Activated naive CD8-positive, alpha-beta T cell treated with anti-CD3 and anti-CD28 coated beads, Interleukin-2, amount 10 ng/mL, durations not matched to agents 7 days and 5 days (primary cell): ENCODE measurements at regions not wholly inside any gene's neighbourhood (a gene's known extent, or its start where the extent isn't known, plus 50 kb on each side); places are given as distances from the start of the nearest gene placed in this dataset.

Experiments used
- ATAC-seq: fragments of 150-1000 bp; cut with Tn5 transposase; one replicate; pipeline ENCODE4 v1.10.0; 2021; ENCODE audit warnings: low read depth, moderate library complexity
- POLR2A ChIA-PET: fragments of 350-600 bp; sonication (Branson Sonifier 250); formaldehyde crosslinking; loops from one replicate; lab custom pipeline; 2021; ENCODE audit warnings: antibody characterized with exemption; lab: Charles Lee
- DNase-seq: peaks from one replicate; pipeline ENCODE4 v3.0.0; 2021
- H3K27ac Mint-ChIP-seq: one replicate; pipeline ENCODE4 v1.8.0; 2022; ENCODE audit warnings: mild to moderate bottlenecking, mixed read lengths
- H3K27me3 Mint-ChIP-seq: one replicate; pipeline ENCODE4 v1.8.0; 2022; ENCODE audit warnings: mild to moderate bottlenecking, moderate library complexity, mixed read lengths
- H3K36me3 Mint-ChIP-seq: one replicate; pipeline ENCODE4 v1.8.0; 2021; ENCODE audit warnings: mild to moderate bottlenecking, mixed read lengths
- H3K4me1 Mint-ChIP-seq: one replicate; pipeline ENCODE4 v1.8.0; 2021; ENCODE audit warnings: mixed read lengths
- H3K4me3 Mint-ChIP-seq: one replicate; pipeline ENCODE4 v1.8.0; 2022; ENCODE audit warnings: mild to moderate bottlenecking, moderate library complexity, mixed read lengths
- H3K9me3 Mint-ChIP-seq: one replicate; pipeline ENCODE4 v1.8.0; 2021; ENCODE audit warnings: mixed read lengths

DNA sequence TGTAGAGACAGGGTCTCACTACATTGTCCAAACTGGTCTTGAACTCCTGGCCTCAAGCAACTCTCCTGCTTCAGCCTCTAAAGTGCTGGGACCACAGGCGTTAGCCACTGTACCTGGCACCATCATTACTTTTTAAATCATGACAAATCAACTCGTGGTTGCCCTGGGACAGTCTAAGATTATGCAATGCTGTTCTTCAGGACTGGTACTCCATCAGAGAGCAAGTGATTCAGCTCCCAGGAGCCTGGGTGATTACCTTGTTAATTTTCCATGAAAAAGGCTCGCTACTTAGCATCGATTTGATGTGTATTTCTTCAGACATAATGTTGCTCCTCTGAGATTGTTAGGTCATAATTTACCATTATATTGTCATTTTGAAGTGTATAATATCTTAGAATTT is 158.9 kb upstream of the STEAP4 start:
- Mint-ChIP-seq H3K36me3 (no peaks in the 10 kb centered on the region), H3K9me3 (no peaks in the 10 kb centered on the region), H3K27me3 (peaks cover 2% of the 10 kb centered on the region), H3K27ac (no peak overlapping the region), H3K4me1 (no peaks in the 10 kb centered on the region), H3K4me3 (no peak overlapping the region)
- ATAC-seq (no peak), DNase-seq (no peak)
- POLR2A ChIA-PET, result no interaction called here

DNA sequence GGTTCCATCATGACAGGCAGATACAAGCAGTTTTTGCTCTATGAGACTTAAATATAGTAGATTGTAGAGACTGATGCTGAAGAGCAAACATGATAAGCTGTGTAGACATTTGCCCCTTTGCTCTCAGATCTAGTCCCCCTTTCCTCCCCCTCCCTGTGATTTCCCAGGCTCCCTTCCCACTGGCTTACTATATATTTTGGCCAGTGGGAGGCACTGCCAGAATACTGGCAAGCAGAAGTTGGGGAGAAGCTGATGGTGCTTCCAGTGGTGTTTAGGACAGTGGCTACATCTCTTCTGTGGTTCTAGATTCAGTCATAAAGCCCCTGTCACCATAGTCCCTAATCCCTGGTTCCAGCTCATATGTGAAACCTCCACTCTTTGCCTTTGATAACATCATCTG is 156.1 kb upstream of the STEAP4 start:
- POLR2A ChIA-PET, result no interaction called here
- H3K9me3 Mint-ChIP-seq, result no peaks in the 10 kb centered on the region
- no peak overlapping the region for H3K27ac Mint-ChIP-seq
- H3K4me1 Mint-ChIP-seq, result no peaks in the 10 kb centered on the region
- no peak overlapping the region for H3K4me3 Mint-ChIP-seq
- DNase-seq (no peak), ATAC-seq (no peak)
- no peaks in the 10 kb centered on the region for H3K36me3 Mint-ChIP-seq
- peaks cover 2% of the 10 kb centered on the region for H3K27me3 Mint-ChIP-seq

DNA sequence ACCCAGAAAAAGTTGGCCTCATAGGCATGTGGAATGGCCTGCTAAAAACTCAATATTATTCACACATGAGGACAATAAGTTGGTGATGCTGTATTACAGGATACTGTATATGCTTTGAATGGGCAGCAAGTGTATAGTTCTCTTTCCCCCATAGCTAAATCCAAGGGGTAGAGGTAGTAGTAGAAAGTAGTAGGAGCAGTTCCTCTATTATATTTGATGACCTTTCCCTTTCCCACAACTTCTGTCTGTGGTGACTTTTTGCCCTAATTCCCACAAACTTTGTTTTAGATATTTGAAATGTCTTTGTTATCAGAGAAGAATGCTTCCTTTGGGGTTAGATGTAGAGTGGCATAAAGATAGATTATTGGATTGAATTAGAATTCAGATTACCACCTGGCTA is 154.0 kb upstream of the STEAP4 start:
- no peaks in the 10 kb centered on the region for H3K4me1 Mint-ChIP-seq

DNA sequence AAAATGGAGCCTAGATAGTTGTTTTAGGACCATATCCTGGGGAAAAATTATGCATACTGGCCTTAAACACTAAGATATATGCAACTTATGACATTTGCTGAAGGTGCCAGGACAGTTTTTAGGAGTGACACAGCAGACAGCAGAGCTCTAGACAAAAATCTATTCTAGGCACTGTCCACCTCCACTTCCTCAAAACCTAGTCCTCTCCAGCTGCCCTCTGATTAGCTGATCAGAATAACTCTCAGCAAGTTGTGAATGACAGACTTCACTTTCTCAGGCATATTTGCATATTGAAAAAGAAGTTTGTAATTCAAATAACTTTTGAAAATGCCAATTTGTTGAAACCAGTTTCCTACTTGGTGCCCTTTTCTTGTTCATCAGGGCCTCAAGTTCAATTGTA is 152.3 kb upstream of the STEAP4 start:
- no peak for ATAC-seq
- Mint-ChIP-seq H3K4me1 (no peaks in the 10 kb centered on the region), H3K27ac (no peak overlapping the region), H3K4me3 (no peak overlapping the region), H3K27me3 (peaks cover 2% of the 10 kb centered on the region), H3K9me3 (no peaks in the 10 kb centered on the region), H3K36me3 (no peaks in the 10 kb centered on the region)
- DNase-seq, result no peak
- POLR2A ChIA-PET, result no interaction called here

More for the DNA sequence above, 154.0 kb upstream of the STEAP4 start:
- peaks cover 2% of the 10 kb centered on the region for H3K27me3 Mint-ChIP-seq
- no peak for ATAC-seq
- DNase-seq, result no peak
- POLR2A ChIA-PET, result no interaction called here
- H3K27ac Mint-ChIP-seq, result no peak overlapping the region
- no peak overlapping the region for H3K4me3 Mint-ChIP-seq
- no peaks in the 10 kb centered on the region for H3K36me3 Mint-ChIP-seq
- H3K9me3 Mint-ChIP-seq, result no peaks in the 10 kb centered on the region

DNA sequence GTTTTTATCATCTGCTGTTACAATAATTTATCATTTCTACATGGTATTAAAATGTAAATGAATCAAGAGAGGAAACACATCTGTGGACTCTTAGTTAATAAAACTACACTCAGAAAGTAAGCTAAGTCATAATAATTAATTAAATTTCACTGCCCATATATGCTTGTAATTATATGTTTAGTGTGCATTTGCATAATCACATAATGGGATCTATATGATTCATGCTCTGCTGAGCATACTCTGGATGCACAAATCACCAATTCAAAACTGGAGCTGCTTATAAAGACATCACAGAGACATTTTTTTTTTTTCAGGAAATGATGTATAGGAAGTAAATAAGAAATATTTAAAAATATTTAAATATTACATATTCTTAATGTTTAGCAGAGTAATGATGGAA is 151.6 kb upstream of the STEAP4 start:
- DNase-seq, result no peak
- Mint-ChIP-seq H3K9me3 (no peaks in the 10 kb centered on the region), H3K4me1 (no peaks in the 10 kb centered on the region), H3K27me3 (peaks cover 2% of the 10 kb centered on the region), H3K36me3 (no peaks in the 10 kb centered on the region), H3K27ac (no peak overlapping the region), H3K4me3 (no peak overlapping the region)
- POLR2A ChIA-PET, result no interaction called here
- ATAC-seq, result no peak

DNA sequence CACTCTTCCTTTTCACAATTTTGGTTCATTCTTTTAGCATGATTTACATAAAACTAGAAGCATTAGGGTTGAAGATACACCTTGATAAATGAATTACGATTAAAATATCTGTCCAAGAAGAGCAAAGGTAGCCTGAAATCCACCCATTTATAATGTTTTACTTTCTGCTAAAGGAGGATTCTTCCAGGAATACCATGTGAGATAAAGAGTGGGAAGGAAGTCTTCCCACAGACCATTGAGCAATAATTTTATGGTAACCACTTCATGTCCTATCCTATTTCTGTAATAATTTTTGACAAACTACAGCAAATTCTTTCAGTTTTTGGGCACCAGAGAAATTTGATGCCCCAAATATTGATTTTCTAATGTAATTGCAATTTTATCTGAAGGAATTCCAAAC is 150.6 kb upstream of the STEAP4 start:
- peaks cover 2% of the 10 kb centered on the region for H3K27me3 Mint-ChIP-seq
- no peak for DNase-seq
- H3K4me1 Mint-ChIP-seq, result no peaks in the 10 kb centered on the region
- no peak overlapping the region for H3K27ac Mint-ChIP-seq
- no peak for ATAC-seq
- H3K4me3 Mint-ChIP-seq, result no peak overlapping the region
- no peaks in the 10 kb centered on the region for H3K9me3 Mint-ChIP-seq
- POLR2A ChIA-PET, result no interaction called here
- H3K36me3 Mint-ChIP-seq, result no peaks in the 10 kb centered on the region

DNA sequence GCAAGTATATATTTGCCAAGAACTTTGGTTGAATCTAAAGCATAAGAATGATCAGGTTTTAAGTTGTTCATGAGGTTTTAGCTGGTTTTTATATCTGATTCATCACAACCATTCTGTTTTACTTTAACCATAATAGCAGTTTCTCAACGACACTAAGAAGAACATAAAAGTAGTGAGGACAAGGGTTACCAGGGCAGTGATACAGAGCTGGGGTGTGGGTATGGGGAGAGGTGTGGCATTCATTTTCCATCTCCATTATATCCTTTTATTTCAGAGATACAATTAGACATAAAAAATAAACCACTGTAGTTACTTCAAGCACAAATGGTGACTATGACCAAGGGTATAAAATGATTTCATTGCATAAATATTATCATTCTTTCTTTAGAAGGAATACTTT is 149.8 kb upstream of the STEAP4 start:
- no peak for ATAC-seq
- POLR2A ChIA-PET, result no interaction called here
- Mint-ChIP-seq H3K27ac (no peak overlapping the region), H3K9me3 (no peaks in the 10 kb centered on the region), H3K27me3 (peaks cover 2% of the 10 kb centered on the region), H3K4me3 (no peak overlapping the region), H3K36me3 (no peaks in the 10 kb centered on the region), H3K4me1 (no peaks in the 10 kb centered on the region)
- DNase-seq, result no peak

DNA sequence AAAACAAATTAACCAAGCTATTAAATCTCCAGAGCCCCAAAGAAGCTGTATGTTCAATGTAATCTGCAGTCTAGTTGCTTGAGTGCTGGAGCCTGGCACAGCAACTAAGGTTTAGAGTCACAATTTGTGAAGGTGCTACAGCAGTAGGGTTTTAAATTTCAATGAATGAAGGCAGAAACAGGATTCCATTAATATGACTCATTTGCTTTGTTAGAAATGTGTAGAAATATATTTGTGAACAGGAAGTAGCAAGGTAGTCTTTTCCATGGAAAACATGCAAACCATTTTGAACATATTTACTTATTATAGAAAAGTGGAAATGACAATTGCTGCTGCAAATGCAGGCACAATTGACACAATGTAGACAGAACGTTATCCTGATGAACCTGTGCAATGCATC is 149.0 kb upstream of the STEAP4 start:
- POLR2A ChIA-PET, result no interaction called here
- ATAC-seq (no peak), DNase-seq (no peak)
- Mint-ChIP-seq H3K4me1 (no peaks in the 10 kb centered on the region), H3K27me3 (no peaks in the 10 kb centered on the region), H3K27ac (no peak overlapping the region), H3K36me3 (no peaks in the 10 kb centered on the region), H3K9me3 (no peaks in the 10 kb centered on the region), H3K4me3 (no peak overlapping the region)

DNA sequence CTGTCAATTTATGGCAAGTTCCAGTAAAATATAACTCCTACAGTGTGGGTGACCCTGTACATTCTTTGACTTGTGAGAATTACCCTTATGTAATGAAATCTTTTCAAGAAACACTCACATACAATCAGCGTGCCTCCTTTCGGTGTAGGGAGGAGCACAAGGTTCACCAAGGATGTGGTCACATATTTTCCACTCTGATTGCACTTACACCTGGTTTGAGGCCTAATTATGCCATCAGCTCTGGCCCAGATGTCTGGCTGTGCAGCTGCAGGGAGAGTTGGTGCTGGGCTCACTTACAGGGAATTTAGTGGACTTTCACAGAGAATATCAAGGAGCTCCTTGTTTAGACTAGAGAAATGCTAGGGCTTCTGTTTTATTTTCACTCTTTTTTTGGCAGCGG is 146.0 kb upstream of the STEAP4 start:
- POLR2A ChIA-PET, result no interaction called here
- Mint-ChIP-seq H3K9me3 (no peaks in the 10 kb centered on the region), H3K27ac (no peak overlapping the region), H3K4me3 (no peak overlapping the region), H3K36me3 (no peaks in the 10 kb centered on the region), H3K27me3 (no peaks in the 10 kb centered on the region), H3K4me1 (no peaks in the 10 kb centered on the region)
- no peak for DNase-seq
- ATAC-seq, result no peak

DNA sequence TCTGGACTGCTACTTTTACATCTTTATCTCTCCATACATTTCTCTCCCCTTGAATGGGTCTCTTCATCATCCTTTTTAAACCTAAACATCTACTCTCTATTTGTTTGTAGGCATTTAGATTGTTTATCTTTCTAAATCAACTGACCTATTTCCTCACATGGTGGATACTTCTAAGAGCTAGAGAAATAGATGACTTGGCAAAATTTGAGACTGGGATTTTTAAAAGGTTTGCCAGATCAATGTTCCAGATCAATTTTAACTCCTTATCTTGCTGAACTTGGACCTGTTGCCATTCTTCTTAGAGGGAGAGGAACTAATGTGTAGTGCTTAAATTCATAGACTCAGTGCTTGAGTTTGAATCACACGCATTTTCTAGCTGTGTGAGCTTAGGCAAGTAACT is 144.2 kb upstream of the STEAP4 start:
- no peaks in the 10 kb centered on the region for H3K9me3 Mint-ChIP-seq
- POLR2A ChIA-PET, result no interaction called here
- H3K4me1 Mint-ChIP-seq, result no peaks in the 10 kb centered on the region
- no peak overlapping the region for H3K27ac Mint-ChIP-seq
- ATAC-seq, result no peak
- no peak overlapping the region for H3K4me3 Mint-ChIP-seq
- no peaks in the 10 kb centered on the region for H3K36me3 Mint-ChIP-seq
- no peaks in the 10 kb centered on the region for H3K27me3 Mint-ChIP-seq
- DNase-seq, result no peak

DNA sequence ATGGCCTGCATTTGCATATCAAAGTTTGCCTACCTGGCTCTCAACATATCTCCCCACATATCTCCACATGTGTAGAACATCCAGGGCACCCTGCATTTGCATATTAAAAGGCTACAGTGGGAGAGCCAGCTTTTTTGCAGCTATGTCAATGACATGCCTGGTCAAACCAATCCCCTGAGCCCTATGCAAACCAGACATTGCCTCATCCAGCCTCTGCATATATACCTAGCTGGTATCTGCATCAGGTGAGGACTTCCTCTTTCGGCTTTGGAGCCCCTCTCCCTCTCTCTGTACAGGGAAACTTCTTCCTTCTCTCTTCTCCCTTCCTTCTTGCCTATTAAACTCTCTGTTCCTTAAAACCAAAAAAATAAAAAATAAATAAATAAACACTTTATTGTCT is 142.7 kb upstream of the STEAP4 start:
- H3K9me3 Mint-ChIP-seq, result no peaks in the 10 kb centered on the region
- no peak overlapping the region for H3K4me3 Mint-ChIP-seq
- no peaks in the 10 kb centered on the region for H3K27me3 Mint-ChIP-seq
- POLR2A ChIA-PET, result no interaction called here
- H3K27ac Mint-ChIP-seq, result no peak overlapping the region
- no peaks in the 10 kb centered on the region for H3K4me1 Mint-ChIP-seq
- no peaks in the 10 kb centered on the region for H3K36me3 Mint-ChIP-seq
- ATAC-seq (no peak), DNase-seq (no peak)

DNA sequence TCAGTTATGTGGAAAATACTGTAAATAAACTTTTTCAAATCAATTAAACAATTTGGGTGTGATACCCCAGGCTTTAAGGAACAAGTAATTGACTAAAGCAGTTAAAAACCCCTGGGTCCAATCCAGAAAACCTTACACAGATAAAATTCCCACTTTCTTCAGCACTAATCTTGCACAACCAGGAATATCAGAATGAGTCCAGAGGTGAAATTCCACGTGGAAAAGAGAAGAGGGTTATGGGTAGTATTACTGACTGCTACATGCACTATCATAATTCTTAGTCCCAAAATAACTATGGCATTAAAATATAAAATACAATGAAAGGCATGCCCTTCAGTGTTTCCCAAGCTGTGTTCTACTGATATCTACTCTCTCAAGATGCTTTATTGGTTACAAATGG is 135.7 kb upstream of the STEAP4 start:
- H3K27me3 Mint-ChIP-seq, result peaks cover 2% of the 10 kb centered on the region
- H3K27ac Mint-ChIP-seq, result no peak overlapping the region
- no peaks in the 10 kb centered on the region for H3K36me3 Mint-ChIP-seq
- H3K4me1 Mint-ChIP-seq, result no peaks in the 10 kb centered on the region
- H3K4me3 Mint-ChIP-seq, result no peak overlapping the region
- DNase-seq, result no peak
- ATAC-seq, result no peak
- POLR2A ChIA-PET, result no interaction called here
- H3K9me3 Mint-ChIP-seq, result no peaks in the 10 kb centered on the region

DNA sequence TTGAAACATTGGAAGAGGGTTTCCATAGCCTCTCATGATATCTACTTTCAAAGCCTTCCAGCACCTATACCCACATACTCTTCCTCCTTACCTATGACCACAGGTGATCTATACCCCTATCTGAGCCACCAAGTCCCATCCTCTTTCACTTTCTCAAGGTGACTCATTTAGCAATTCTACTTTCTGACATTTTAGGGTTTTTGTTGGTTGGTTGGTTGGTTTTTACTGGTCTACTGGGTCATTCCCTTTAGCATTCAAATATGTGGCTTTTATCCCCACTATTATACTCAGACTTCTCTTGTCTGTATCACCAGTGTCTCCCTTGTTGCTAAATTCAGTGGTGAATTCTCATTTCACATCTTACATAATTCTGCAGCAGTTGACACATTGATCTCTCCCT is 130.4 kb upstream of the STEAP4 start:
- Mint-ChIP-seq H3K36me3 (no peaks in the 10 kb centered on the region), H3K9me3 (no peaks in the 10 kb centered on the region), H3K4me3 (no peak overlapping the region), H3K27me3 (peaks cover 2% of the 10 kb centered on the region), H3K4me1 (no peaks in the 10 kb centered on the region), H3K27ac (no peak overlapping the region)
- DNase-seq (no peak), ATAC-seq (no peak)
- POLR2A ChIA-PET, result no interaction called here

DNA sequence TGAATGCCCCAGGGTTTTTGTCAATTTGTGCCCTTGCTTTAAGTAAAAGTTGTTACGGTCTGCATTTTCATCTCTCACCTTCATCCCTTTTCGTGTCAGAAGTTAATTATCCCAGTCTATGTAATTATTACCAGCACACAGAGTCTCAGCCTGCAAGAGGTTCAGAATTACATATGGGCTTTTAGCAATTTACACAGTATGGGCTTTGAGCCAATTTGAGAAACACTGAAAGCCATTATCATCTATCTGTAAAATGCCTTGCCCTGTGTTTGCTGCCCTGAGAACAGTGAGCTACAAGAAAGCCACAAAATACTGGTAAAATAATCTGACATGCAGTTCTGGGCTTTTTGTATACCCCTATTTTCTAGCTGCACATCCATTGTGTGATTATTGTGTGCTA is 125.6 kb upstream of the STEAP4 start:
- Mint-ChIP-seq H3K4me3 (no peak overlapping the region), H3K4me1 (no peaks in the 10 kb centered on the region), H3K27ac (no peak overlapping the region), H3K9me3 (no peaks in the 10 kb centered on the region), H3K27me3 (no peaks in the 10 kb centered on the region), H3K36me3 (no peaks in the 10 kb centered on the region)
- DNase-seq, result no peak
- no peak for ATAC-seq
- POLR2A ChIA-PET, result no interaction called here

DNA sequence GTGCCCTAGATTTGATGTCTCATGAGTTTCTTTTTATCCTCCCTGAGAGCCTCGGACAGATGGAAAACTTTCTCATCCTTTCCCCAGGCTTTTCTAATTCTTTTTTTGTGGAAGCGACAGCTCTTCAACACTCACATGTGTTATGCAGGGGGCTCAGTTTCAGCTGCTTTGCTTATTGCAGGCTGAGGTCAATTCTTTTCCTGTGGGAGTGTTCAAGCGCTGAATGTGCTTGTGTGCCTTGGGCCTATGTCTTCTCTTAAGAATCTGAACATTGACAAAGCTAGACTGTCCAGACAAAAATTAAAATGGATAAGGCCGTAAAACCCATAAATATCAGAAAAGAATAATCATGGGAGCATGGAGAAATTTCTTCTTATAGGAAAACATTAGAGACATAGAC is 125.2 kb upstream of the STEAP4 start:
- Mint-ChIP-seq H3K36me3 (no peaks in the 10 kb centered on the region), H3K9me3 (no peaks in the 10 kb centered on the region), H3K27me3 (no peaks in the 10 kb centered on the region), H3K4me3 (no peak overlapping the region), H3K27ac (no peak overlapping the region), H3K4me1 (no peaks in the 10 kb centered on the region)
- POLR2A ChIA-PET, result no interaction called here
- DNase-seq (no peak), ATAC-seq (no peak)
